ENCODE measurements at regions not wholly inside any gene's neighbourhood (a gene's known extent, or its start where the extent isn't known, plus 50 kb on each side); places are given as distances from the start of the nearest gene placed in this dataset.

DNA sequence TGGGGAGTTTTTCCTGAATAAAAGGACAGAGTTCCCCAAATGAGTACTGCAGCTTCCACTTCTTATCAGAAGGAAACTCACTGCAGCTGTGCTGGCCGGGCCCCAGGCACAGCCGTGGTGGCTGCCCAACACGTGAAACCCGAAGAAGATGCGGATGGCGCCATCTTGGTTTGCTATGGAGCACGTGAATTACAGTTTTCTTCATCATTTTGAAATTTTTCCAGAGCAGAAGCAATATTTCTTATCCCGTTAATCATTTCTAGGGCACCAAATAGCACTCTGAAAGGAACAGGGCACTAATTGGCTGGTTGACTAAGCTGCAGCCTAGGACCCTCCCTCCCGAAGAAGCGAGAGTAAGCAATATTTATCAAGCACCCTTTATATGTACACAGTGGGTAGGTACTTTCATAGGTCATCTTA lies 63.2 kb upstream of the EPS8L3 start:
- peak in 1 of 58 donors; percentile 20 for DNase-seq

DNA sequence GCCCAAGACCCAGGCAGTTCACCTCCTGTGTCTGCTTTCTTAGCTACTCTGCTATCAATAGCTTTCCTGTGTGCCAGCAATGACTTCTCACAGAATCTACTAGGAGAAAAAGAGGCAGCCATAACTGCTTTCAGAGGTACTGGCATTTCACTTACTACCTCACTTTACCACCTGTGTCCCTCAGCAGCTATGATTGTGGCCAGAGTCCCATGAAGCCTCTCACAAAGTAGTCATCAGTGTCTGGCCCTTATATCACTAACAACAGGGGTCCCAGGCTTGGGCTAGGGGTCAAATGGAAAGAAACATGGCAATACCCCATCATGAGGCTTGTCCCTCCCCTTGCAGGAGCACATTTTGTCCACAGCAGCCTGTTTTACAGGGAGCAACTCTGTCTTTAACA lies 62.7 kb upstream of the EPS8L3 start:
- DNase-seq, result no peak

DNA sequence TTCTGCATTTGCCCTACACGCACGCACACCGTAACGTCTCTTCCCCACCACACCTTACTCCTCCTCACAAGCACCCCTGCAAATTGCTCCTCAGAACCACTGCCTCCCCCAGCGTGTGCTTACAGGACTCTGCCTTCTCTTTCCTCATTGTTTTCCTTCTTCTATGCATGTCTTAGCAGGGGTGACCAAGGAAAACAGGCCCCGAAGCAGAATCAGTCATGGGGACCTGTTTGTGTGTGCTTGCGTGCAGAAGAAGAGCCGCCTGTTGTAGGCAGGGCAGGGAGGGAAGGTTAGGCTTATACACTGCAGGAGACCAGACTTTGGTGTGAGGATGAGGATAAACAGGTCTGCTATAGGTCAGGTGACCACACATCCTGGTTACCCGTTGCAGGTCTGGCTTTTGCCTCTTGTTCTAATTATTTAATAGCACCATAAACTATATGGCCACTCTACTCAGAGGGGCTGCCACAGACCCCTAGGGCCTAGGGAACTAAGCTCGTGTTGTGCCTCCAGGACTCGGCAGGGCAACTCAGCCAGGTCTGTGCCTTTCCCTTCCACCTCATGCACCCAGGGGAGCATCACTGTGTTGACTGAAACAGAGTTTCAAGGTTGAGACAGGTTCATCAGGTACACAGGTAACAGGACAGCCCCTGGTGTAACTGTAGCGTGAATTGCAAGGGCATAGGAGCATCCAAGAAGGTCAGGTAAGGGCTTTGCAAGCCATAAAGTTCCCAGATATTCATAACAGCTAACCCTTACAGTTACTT lies 60.8 kb upstream of the EPS8L3 start:
- no peak for DNase-seq

DNA sequence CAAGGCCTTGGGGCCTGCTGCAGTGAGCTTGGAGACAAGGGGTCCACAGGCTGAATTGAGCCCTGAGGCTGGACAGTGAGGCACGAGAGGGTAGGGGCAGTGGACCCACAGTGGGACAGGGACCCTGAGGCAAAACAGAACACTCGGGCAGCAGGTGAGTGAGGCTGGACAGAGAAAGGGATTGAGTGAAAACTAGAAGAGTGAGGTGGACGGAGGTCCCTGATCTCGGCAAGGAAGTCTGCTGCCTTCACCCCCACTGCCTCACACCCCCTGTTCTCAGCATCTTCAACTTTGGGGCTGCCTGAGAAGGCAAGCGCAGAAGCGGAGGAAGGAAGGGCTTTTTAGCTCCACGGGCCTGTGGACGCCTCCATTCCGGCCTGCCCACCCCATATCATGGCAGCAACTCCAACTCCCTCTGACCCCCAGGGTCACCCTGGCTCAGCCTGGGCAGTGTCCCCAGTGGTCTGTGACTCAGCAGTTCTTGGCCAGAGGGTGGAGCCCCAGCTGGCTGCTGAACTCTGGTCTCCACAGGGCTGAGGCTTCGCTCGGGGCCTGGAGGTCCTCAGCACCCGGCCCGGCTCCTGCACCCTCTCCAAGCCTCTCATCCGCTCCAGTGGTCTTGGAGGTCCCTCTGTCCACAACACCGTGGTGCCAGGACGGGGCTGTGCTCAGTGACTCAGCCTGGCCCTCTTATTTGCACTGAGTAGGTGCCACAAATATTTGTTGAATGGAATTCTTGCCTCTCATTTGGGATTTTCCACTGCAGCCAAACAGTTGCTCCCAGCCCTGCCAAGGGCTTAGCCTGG lies 60.0 kb upstream of the EPS8L3 start:
- DNase-seq, result peak in 4 of 58 donors; percentile 24 to 39 (median 38)

DNA sequence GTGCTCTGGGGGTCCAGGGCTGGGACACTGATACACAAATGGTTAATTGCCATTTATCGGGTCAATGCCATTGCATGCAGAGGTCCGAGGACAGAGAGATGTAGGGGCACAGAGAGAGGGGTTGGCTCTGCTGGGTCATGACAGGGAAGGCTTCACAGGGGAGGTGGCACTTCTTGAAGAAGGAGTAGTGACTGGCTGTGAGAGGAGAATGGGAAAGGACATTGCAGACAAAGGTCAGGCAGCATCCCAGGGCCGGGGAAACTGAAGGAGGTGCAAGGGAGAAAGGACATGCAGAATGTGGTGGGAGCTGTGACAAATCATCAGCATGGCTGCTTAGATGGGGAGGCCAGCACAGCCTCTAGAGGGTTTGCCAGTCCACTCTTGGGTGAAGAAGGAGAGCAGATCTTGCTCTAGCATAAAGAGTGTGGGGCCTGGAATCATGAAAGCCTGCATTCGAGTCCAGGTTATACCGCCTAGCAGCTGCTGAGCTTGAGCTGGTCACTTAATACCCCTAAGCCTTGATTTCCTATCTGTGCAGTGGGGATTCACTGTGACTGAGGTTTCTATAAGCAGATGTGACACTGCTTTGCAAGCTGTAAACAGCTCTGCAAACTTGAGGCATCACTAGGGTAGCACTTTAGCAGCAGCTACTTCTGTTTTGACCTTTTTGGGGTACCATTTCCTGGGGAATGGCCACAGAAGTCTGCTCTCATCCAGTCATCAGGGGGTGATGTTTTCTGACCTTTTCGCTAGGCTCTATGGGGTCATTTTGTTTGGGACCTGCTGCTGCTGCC lies 59.2 kb upstream of the EPS8L3 start:
- DNase-seq, result no peak

DNA sequence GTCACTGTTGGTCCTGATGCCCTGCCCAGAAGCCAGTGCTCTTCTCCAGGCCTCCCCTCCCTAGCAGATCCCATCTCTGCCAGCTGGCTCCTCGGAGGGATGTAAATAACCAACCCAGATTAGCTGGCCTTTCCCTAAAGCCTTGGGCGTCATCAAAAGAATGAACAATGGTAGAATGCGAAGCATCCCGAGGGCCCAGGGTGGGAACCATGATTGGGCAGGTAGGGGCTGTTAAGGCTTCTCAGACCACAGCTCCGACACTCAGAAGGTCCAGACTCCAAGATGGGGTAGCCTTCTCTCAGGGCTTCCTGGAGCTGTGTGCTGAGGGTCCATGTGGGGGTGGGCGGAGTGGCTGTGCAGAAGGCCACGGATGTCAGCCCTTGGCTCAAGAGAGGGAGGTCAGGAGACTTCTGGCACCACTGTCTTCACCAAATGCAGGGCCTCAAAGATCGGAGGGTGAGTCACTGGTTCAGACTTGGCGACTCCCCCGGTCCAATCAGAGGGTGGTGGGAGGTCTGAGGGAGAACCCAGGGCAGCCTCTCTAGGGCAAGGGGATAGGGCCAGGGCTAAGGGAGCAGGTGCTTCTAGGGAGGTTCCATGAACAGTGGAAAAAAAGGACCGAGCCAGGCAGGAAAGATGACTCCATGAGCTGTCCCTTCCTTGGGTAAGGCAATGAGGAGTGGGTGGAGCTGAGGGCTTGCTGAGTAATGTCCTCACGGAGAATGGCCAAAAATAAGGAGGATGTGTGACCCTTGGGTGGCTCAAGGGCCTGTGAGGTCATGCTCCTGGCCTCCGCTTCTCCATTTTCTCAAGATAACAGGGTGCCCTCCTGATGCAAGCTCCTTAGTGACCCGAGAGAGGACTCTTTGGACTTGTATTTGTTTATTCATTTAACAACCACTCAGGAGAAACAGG lies 58.4 kb upstream of the EPS8L3 start:
- no peak for DNase-seq

DNA sequence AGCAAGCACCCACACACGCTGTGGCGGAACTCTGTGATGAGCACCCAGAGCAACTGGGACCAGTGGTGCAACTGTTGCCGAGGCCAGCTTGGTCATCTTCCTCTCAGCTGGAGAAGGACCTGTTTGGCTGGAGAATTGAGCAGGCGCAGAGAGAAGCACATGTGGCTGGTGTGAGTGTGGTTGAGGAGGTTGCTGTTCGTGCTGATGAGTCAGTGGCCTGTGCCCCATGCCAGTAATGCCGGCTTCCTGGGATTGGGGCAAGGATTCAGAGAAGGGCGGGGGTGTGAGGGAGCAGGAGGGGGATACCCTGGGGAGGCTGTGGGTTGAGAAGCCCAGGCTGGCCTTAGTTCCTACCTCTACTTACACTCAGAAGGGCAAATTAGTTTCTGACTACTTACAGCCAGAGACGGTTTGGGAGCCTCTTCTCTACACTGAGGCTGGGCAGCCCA lies 57.5 kb upstream of the EPS8L3 start:
- peak in 1 of 58 donors; percentile 26 for DNase-seq

DNA sequence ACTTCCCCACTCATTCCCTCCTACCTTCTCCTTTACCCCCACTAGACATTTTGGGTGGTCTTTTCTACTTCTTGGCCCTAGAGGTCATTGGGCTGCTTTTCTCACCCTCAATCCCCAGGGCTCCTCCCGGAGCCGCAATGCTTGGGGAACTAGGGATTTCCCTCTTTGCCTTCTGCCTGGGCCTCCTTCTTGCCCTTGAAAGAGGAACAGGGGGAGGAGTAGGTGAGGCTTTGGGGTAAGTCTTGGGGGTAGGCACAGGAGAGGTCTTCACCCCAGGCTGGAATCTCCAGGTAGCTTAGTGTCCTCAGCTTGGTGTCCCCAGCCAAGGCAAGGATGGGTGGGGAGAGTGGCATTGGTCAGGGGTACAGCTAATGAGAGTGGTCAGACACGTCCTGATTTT lies 56.2 kb upstream of the EPS8L3 start:
- DNase-seq, result no peak

DNA sequence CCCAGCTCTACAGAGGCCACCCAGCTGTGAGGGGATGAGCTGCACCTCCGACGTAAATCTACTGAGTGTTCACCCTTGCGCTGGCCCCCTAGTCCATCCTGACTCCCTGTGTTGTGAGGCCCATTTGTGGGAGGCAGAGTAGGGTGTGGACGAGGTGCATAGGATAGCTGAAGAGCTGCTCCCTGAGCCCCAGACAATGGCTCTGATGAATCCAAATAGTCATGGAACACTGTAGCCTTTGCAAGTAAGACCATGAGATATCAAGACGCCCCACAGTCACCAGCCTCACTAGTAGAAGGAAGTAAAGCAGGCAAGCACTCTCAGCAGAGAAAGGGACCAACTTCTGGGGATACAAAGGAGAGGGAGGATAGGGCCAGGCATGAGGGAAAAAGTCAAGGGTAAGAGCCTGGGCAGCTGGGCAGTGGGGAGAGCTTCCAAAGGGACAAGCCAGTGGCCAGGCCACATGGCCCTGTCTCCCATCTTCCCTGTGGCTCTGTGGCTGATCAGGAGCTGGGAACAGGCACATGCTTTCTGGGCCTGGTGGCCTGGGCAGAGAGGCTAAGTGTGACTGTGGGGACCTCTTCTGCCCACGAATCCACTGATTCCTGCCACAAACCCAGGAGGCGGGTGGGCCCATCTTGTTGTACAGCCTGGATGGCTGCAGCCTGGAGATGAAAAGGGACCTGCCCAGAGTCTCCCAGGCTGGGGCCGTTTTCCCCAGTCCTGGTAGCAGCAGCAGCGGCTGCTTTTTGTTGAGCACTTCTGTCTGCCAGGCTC lies 55.5 kb upstream of the EPS8L3 start:
- no peak for DNase-seq

DNA sequence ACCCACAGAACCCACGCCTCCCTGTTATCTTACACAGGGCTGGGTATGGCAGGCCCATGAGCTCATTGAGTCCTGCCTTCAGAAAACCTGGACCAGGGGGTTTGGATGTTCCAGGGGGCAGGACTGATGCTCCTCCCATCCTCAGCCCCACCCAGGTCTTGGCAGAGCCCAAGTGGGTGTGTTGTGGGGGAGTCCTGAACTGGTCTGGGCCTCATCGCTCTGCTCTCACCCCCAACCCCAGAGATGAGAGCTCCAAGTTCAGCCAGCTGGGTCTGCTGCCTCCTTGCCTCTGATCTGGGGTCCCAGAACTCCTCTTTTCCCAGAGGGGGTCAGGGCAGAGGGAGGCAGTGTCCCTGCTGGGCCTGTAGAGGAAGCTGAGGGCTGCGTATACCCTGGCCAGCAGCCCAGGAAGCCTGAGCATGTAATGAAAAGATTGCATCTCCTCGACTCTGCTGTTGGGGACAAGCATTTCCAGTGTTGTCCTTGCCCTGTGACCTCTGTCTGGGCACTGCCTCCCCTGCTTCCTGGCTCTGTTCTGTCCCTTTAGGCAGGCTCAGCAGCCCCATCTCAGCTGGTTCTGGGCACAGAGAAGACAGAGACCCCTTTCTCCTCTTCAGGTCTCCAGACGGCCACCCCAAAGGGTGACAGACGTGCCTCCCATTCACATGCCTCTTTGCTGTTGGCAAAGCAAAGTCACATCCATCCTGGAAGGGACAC lies 54.7 kb upstream of the EPS8L3 start:
- DNase-seq, result no peak

DNA sequence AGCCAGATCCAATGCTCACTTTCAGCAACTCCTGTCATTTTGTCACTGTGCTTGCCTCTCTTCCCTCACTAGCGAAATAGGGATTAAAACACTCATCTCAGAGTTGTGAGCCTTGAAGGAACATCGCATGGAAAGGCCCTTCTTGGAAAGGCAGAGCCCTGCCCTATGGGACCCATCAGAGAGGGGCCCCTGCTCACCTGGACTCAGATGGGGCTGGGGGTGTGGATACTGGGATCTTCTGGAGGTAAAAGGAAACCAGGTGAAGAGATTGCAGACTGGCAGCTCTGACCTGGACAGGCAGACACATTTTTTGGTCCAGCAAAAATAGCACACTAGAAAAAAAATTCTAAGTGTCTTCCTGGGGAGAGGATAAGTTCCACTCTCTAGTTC lies 54.2 kb upstream of the EPS8L3 start:
- DNase-seq, result no peak

DNA sequence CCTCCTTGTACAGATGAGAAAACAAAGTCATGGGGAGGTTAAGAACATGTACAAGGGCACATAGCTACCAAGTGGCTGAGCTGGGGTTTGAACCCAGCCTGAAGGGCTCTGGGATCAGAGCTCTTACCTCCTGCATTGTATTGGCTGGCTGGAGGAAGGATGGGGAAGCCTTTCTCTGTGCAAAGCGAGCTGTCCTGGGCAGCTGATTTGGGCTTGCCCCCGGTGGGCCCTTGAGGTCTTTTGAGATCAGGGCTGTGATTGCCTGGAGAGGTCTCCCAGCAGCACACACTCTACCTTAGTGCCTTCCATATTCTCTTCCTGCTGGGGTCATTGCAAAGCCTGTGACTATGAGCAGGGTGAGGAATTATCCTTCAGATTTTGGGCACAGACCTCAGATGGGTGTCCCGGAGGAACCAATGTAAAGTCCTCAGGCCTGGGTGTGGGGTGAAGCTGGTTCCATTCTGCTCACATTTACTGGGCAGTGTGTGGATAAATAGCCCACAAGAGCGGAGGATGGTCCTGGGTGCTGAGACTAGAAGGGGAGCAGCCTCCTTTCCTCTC lies 53.3 kb upstream of the EPS8L3 start:
- no peak for DNase-seq

DNA sequence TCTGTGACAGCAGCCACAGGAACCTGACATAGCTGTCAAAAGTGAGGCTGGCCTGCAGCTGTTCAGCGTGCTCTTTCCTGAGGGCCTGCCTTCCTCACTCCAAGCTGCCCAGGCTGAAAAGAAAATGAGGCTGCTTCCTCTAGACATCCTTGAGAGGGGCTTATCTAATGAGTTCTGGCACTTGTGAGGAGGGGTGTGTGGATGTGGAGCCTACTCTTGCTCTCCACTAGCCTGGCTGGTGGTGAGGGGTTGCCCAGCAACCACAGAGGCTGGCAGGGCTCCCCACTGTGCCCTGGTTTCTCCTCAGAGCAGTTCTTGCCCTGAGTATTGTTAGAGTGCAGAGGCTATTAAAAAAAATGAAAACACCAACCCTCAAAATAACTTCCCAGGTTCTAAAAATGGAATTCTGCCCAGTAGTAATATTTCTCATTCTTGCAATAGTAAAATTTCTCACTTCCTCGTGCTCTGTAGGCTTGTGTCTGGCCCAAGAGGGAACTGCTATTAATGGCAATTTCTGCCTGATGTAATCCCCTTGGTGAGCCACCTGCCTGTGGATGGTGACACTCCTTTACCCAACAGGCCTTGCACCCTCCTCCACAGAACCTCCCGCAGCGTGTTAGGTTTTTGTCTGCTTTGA lies 52.6 kb upstream of the EPS8L3 start:
- DNase-seq, result peak in 19 of 58 donors; percentile 14 to 60 (median 36)

DNA sequence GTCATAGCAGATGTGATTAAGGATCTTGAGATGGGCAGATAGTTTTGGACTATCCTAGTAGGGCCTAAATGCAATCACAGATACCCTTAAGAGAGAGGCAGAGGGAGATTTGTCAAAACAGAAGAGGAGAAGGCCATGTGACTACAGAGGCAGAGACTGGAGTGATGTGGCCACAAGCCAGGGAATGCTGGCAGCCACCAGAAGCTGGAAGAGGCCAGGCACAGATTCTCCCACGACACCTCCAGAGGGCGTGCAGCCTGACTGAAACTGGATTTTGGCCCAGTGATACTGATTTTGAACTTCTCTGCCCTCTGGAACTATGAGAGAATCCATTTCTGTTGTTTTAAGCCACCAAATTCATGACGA lies 52.1 kb upstream of the EPS8L3 start:
- peak in 2 of 58 donors; percentile 21 to 39 for DNase-seq

DNA sequence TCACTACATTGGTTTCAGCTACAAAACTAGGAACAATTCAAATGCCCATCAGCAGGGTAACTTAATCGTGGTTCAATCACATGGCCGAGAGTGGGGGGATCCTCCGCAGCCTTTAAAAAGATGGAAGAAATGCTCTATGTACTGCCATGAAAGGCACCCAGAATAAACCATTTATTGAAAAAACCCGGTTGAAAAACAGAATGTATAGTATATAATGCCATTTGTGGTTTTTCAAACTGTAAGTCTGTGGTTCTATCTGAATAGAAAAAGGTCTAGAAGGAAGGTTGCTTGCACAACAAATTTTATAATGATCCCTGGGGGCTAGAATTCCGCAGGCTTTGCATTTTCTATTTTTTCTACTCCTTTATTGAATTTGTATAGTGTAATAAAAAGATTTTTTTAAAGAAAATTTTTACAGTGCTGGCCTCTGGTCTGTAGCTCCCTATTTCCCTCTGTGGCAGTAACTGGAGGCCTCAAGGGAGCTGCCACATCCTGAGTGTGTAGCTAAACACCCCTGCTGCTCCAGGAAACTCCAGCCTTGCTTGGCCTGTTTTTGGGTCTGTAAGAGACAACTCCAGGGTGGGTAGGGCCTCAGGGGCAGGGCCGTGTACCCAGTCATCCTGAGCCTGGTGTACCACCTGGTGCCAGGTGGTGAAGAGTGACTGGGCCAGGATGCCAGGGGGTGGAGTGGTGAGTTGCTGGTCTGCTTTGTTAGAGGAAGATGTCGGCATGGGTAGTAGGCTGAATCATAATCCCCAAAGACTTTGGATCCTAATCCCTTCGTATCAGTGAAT lies 51.5 kb upstream of the EPS8L3 start:
- DNase-seq, result no peak

DNA sequence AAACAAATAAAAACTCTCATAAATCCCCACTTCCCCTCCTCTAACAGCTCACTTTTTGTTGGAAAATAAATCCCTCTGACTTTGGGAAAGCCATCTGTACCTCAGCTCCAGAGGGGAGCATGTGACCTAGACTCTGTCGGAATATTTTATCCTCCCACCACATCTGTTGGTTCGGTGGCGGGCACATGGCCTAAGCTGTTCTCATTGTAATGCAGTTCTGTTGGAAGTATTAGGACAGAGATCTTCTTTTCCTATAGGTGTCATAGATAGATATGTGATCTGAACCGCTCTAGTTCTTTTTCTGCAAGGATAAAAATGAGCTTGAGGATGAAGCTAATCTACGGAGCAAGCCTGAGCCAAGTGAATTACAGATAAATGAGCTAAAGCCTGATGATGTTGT lies 50.5 kb upstream of the EPS8L3 start:
- DNase-seq, result peak in 1 of 58 donors; percentile 38

Measured in anterior cingulate cortex (tissue), 58 donors.